Loucy (cell line): ENCODE measurements at regions not wholly inside any gene's neighbourhood (a gene's known extent, or its start where the extent isn't known, plus 50 kb on each side); places are given as distances from the start of the nearest gene placed in this dataset.
A peak's percentile ranks its signal among the peaks of the same experiment; 100 is the strongest.

ENCODE experiments used
- H2AFZ ChIP-seq: fragments of 200-600 bp; sonication (generic); 2 replicates; pipeline ENCODE4 v1.6.0; 2016; ENCODE audit warnings: antibody characterized with exemption, mild to moderate bottlenecking, low read length, moderate library complexity
- H3F3A ChIP-seq: fragments of 200-600 bp; 2 replicates; pipeline ENCODE4 v1.6.0; 2016; ENCODE audit warnings: antibody characterized with exemption, low read depth, mild to moderate bottlenecking
- H3K27me3 ChIP-seq: fragments of 200-600 bp; sonication (generic); 2 replicates; pipeline ENCODE4 v1.6.1; 2014; ENCODE audit warnings: low read length, mild to moderate bottlenecking; ENCODE audit not compliant: insufficient read depth, poor library complexity, severe bottlenecking
- H3K36me3 ChIP-seq: fragments of 200-600 bp; sonication (generic); 2 replicates; pipeline ENCODE4 v1.6.1; 2016; ENCODE audit warnings: low read length; ENCODE audit not compliant: insufficient read depth
- H3K4me1 ChIP-seq: fragments of 200-600 bp; sonication (generic); 2 replicates; pipeline ENCODE4 v1.5.1; 2014; ENCODE audit warnings: low read length, mild to moderate bottlenecking; ENCODE audit not compliant: insufficient read depth, poor library complexity, severe bottlenecking
- H3K4me2 ChIP-seq: fragments of 200-600 bp; sonication (generic); 2 replicates; pipeline ENCODE4 v1.6.0; 2014; ENCODE audit warnings: antibody characterized with exemption, low read length, low read depth, mild to moderate bottlenecking; ENCODE audit not compliant: poor library complexity, severe bottlenecking
- H3K4me3 ChIP-seq: fragments of 200-600 bp; sonication (generic); 2 replicates; pipeline ENCODE4 v1.5.1; 2014; ENCODE audit warnings: low read length, mild to moderate bottlenecking, mixed read lengths; ENCODE audit not compliant: poor library complexity, severe bottlenecking
- H3K79me2 ChIP-seq: fragments of 200-600 bp; sonication (generic); 2 replicates; pipeline ENCODE4 v1.6.1; 2014; ENCODE audit warnings: low read length; ENCODE audit not compliant: insufficient read depth
- H3K9ac ChIP-seq: fragments of 200-600 bp; sonication (generic); 2 replicates; pipeline ENCODE4 v1.6.0; 2014; ENCODE audit warnings: mild to moderate bottlenecking, low read depth, low read length, moderate library complexity; ENCODE audit not compliant: poor library complexity, severe bottlenecking
- H3K9me2 ChIP-seq: fragments of 200-600 bp; sonication (generic); replicated peaks from 2 replicates; pipeline ENCODE4 v1.6.1; 2016; ENCODE audit warnings: low read depth, low read length, mixed read lengths
- H3K9me3 ChIP-seq: fragments of 200-600 bp; sonication (generic); 2 replicates; pipeline ENCODE4 v1.6.1; 2014; ENCODE audit warnings: mild to moderate bottlenecking, antibody characterized with exemption, low read length, low read depth; ENCODE audit not compliant: insufficient read depth
- H4K20me1 ChIP-seq: fragments of 200-600 bp; sonication (generic); 2 replicates; pipeline ENCODE4 v1.6.0; 2014; ENCODE audit warnings: antibody characterized with exemption, low read length, mild to moderate bottlenecking; ENCODE audit not compliant: insufficient read depth, poor library complexity, severe bottlenecking
- EZH2phosphoT487 ChIP-seq: fragments of 200-600 bp; IDR thresholded peaks from 2 replicates; pipeline ENCODE4 v1.6.1; 2018; ENCODE audit warnings: antibody characterized with exemption, mild to moderate bottlenecking, moderate library complexity, borderline replicate concordance
- TF ChIP-seq, protein P1 (sequence below): fragments of 200-600 bp; sonication (generic); conservative IDR thresholded peaks from 2 replicates; pipeline ENCODE4 v1.5.1; 2014; ENCODE audit warnings: mild to moderate bottlenecking, antibody characterized with exemption, low read length

DNA sequence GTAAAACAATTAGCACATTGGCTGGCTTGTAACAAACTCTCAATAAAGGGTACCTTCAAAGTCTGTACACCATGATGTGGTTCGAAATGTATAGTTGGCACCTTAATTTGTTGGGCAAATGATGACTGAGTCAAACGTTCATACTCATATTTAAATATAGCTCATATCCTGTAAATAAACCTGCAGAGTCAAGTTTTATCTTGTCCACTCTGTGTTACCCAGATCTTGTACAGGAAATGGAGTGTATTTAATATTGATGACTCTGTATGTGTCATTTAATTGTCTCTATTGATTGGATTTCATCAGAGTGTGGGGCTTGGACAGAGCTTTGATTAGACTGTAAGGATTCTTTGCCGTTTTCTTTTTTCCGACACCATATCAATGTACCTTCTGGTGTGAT lies 805.6 kb upstream of the ZEB2 start:
- Histone ChIP-seq H3F3A (no peaks in the 10 kb centered on the region), H3K4me3 (no peak overlapping the region), H3K36me3 (no peaks in the 10 kb centered on the region), H3K4me1 (peaks cover 16% of the 10 kb centered on the region), H3K4me2 (no peak overlapping the region), H2AFZ (no peak overlapping the region), H4K20me1 (no peaks in the 10 kb centered on the region), H3K9me3 (no peaks in the 10 kb centered on the region), H3K9ac (no peak overlapping the region), H3K27me3 (no peaks in the 10 kb centered on the region), H3K9me2 (no peaks in the 10 kb centered on the region), H3K79me2 (no peaks in the 10 kb centered on the region)
- TF ChIP-seq, protein P1, sequence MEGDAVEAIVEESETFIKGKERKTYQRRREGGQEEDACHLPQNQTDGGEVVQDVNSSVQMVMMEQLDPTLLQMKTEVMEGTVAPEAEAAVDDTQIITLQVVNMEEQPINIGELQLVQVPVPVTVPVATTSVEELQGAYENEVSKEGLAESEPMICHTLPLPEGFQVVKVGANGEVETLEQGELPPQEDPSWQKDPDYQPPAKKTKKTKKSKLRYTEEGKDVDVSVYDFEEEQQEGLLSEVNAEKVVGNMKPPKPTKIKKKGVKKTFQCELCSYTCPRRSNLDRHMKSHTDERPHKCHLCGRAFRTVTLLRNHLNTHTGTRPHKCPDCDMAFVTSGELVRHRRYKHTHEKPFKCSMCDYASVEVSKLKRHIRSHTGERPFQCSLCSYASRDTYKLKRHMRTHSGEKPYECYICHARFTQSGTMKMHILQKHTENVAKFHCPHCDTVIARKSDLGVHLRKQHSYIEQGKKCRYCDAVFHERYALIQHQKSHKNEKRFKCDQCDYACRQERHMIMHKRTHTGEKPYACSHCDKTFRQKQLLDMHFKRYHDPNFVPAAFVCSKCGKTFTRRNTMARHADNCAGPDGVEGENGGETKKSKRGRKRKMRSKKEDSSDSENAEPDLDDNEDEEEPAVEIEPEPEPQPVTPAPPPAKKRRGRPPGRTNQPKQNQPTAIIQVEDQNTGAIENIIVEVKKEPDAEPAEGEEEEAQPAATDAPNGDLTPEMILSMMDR: no peak
- no peak for TF ChIP-seq EZH2phosphoT487

GRCh38 chr2:145324748-145325147 lies 804.8 kb upstream of the ZEB2 start:
- Histone ChIP-seq H2AFZ (no peak overlapping the region), H3K4me1 (peaks cover 16% of the 10 kb centered on the region)
- TF ChIP-seq EZH2phosphoT487: no peak
- TF ChIP-seq, protein P1: no peak

GRCh38 chr2:145323512-145323911 lies 803.6 kb upstream of the ZEB2 start:
- H2AFZ ChIP-seq: no peak overlapping the region
- H3K9me3 ChIP-seq: no peaks in the 10 kb centered on the region
- peak overlapping the region; percentile 11 for H3K4me3 ChIP-seq
- no peaks in the 10 kb centered on the region for H3K27me3 ChIP-seq
- no peaks in the 10 kb centered on the region for H3K36me3 ChIP-seq
- peaks cover 16% of the 10 kb centered on the region for H3K4me1 ChIP-seq
- H4K20me1 ChIP-seq: no peaks in the 10 kb centered on the region
- H3K9me2 ChIP-seq: no peaks in the 10 kb centered on the region
- H3K79me2 ChIP-seq: no peaks in the 10 kb centered on the region
- no peaks in the 10 kb centered on the region for H3F3A ChIP-seq
- H3K9ac ChIP-seq: no peak overlapping the region
- peak overlapping the region; percentile 51 for H3K4me2 ChIP-seq
- TF ChIP-seq EZH2phosphoT487: no peak
- TF ChIP-seq, protein P1: no peak

More at GRCh38 chr2:145324748-145325147, 804.8 kb upstream of the ZEB2 start:
- Histone ChIP-seq H3K9ac (no peak overlapping the region), H3K36me3 (no peaks in the 10 kb centered on the region), H3K79me2 (no peaks in the 10 kb centered on the region), H3F3A (no peaks in the 10 kb centered on the region), H3K9me3 (no peaks in the 10 kb centered on the region), H4K20me1 (no peaks in the 10 kb centered on the region), H3K9me2 (no peaks in the 10 kb centered on the region), H3K4me3 (peak overlapping the region; percentile 11), H3K27me3 (no peaks in the 10 kb centered on the region), H3K4me2 (peak overlapping the region; percentile 51)
